Ishikawa (cell line): ENCODE measurements at regions not wholly inside any gene's neighbourhood (a gene's known extent, or its start where the extent isn't known, plus 50 kb on each side); places are given as distances from the start of the nearest gene placed in this dataset.

Experiments
- CEBPB ChIP-seq: IDR thresholded peaks from 2 replicates; pipeline ENCODE4 v1.6.1; 2012
- CREB1 ChIP-seq: IDR thresholded peaks from 2 replicates; pipeline ENCODE4 v1.6.1; 2012; ENCODE audit warnings: low read depth
- EGR1 ChIP-seq: IDR thresholded peaks from 2 replicates; pipeline ENCODE4 v1.6.1; 2012
- NFIC ChIP-seq: IDR thresholded peaks from 2 replicates; pipeline ENCODE4 v1.6.1; 2012
- TAF1 ChIP-seq: IDR thresholded peaks from 2 replicates; pipeline ENCODE4 v1.6.1; 2012; ENCODE audit warnings: low read depth, mild to moderate bottlenecking
- TCF12 ChIP-seq: IDR thresholded peaks from 2 replicates; pipeline ENCODE4 v1.6.1; 2012; ENCODE audit warnings: low read depth
- TEAD4 ChIP-seq: IDR thresholded peaks from 2 replicates; pipeline ENCODE4 v1.6.1; 2012
- YY1 ChIP-seq: IDR thresholded peaks from 2 replicates; pipeline ENCODE4 v1.6.1; 2012; ENCODE audit warnings: low read depth
- ZBTB7A ChIP-seq: IDR thresholded peaks from 2 replicates; pipeline ENCODE4 v1.6.1; 2012; ENCODE audit warnings: low read depth
- TF ChIP-seq, protein P1 (sequence below): IDR thresholded peaks from 2 replicates; pipeline ENCODE4 v1.6.1; 2012
- TF ChIP-seq, protein P2 (sequence below): IDR thresholded peaks from 2 replicates; pipeline ENCODE4 v1.6.1; 2012; ENCODE audit warnings: low read depth, mild to moderate bottlenecking

DNA sequence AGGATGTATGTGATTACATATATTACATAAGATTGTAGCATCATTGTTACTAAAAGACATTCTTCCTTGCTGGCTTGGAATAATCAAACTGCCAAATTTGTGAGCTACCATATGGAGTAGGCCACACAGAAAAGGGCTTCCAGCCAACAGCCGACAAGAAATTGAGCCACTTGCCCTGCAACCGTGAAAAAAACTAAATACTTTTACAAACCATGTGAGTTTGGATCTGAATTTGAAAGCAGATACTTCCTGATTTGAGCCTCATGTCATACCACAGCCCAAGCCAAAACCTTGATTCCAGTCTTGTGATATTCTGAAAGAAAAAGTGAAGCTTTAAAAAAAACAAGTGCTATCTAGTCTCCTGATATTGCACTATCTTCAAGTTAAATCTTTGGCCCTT lies 55.6 kb upstream of the PRMT6 start:
- TF ChIP-seq YY1, result no peak
- TF ChIP-seq, protein P1, sequence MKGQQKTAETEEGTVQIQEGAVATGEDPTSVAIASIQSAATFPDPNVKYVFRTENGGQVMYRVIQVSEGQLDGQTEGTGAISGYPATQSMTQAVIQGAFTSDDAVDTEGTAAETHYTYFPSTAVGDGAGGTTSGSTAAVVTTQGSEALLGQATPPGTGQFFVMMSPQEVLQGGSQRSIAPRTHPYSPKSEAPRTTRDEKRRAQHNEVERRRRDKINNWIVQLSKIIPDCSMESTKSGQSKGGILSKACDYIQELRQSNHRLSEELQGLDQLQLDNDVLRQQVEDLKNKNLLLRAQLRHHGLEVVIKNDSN, result no peak

DNA sequence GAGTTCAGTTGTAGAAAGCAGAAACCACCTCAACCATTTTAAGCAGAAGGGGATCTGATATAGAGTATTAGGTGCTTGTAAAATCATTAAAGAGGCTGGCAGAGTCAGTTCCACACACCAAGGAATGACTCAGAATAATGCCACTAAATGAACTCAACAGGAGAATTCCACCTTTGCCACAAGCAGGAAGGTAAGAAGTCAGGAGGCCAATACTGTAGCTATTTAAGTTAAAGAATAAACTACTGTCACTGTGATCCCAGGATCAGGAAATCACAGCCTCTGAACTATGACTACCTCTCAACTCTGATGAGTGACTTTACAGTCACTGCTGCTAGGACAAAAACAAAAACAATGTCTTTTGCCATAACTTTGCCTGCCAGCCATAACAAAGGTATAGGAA lies 52.5 kb upstream of the PRMT6 start:
- no peak for TF ChIP-seq TCF12
- no peak for TF ChIP-seq CREB1
- no peak for TF ChIP-seq CEBPB
- no peak for TF ChIP-seq EGR1
- no peak for TF ChIP-seq YY1

DNA sequence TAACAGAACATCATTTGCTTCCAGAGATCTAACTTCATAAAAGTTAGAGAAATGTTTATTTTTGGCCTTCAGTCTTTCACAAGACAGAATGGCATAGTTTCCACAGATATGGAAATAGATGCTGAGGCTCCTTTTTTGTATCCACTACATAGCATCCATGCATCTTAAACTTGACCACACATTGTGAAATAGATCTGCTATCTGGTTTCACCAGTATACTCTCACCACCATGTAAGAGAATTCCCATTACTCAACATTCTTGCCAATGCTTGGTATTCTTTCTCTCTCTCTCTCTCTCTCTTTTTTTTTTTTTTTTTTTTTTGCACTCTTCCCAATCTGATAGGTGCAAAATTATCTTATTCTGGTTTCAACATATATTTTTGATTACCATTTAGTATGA lies 52.1 kb upstream of the PRMT6 start:
- TF ChIP-seq TAF1 (no peak), ZBTB7A (no peak), TEAD4 (no peak), CREB1 (no peak), NFIC (no peak)
- TF ChIP-seq, protein P1, result no peak
- TF ChIP-seq, protein P2, sequence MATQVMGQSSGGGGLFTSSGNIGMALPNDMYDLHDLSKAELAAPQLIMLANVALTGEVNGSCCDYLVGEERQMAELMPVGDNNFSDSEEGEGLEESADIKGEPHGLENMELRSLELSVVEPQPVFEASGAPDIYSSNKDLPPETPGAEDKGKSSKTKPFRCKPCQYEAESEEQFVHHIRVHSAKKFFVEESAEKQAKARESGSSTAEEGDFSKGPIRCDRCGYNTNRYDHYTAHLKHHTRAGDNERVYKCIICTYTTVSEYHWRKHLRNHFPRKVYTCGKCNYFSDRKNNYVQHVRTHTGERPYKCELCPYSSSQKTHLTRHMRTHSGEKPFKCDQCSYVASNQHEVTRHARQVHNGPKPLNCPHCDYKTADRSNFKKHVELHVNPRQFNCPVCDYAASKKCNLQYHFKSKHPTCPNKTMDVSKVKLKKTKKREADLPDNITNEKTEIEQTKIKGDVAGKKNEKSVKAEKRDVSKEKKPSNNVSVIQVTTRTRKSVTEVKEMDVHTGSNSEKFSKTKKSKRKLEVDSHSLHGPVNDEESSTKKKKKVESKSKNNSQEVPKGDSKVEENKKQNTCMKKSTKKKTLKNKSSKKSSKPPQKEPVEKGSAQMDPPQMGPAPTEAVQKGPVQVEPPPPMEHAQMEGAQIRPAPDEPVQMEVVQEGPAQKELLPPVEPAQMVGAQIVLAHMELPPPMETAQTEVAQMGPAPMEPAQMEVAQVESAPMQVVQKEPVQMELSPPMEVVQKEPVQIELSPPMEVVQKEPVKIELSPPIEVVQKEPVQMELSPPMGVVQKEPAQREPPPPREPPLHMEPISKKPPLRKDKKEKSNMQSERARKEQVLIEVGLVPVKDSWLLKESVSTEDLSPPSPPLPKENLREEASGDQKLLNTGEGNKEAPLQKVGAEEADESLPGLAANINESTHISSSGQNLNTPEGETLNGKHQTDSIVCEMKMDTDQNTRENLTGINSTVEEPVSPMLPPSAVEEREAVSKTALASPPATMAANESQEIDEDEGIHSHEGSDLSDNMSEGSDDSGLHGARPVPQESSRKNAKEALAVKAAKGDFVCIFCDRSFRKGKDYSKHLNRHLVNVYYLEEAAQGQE, result no peak
